ENCODE measurements at regions not wholly inside any gene's neighbourhood (a gene's known extent, or its start where the extent isn't known, plus 50 kb on each side); places are given as distances from the start of the nearest gene placed in this dataset.

DNA sequence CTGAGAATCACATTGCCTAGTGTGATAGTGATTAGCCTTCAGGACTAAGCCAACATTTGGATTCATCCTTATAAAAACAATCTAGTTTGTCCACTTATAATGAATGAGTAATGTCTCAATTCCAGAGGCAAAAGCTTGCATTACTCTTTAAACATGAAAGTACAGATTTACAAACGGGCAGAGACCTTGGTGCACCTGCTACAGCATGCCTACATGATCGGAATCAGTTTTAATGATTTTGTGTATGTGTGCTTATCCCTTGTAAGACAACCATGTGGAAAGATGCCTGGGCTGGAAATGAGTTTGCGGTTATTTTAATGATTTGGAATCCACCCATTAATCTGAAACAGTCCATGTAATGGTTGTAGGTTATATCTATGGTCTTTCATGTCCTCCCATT, 572.7 kb downstream of the KLHL13 start:
- TF ChIP-seq, protein P1, sequence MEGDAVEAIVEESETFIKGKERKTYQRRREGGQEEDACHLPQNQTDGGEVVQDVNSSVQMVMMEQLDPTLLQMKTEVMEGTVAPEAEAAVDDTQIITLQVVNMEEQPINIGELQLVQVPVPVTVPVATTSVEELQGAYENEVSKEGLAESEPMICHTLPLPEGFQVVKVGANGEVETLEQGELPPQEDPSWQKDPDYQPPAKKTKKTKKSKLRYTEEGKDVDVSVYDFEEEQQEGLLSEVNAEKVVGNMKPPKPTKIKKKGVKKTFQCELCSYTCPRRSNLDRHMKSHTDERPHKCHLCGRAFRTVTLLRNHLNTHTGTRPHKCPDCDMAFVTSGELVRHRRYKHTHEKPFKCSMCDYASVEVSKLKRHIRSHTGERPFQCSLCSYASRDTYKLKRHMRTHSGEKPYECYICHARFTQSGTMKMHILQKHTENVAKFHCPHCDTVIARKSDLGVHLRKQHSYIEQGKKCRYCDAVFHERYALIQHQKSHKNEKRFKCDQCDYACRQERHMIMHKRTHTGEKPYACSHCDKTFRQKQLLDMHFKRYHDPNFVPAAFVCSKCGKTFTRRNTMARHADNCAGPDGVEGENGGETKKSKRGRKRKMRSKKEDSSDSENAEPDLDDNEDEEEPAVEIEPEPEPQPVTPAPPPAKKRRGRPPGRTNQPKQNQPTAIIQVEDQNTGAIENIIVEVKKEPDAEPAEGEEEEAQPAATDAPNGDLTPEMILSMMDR (IDR thresholded peaks at IDR 0.05): no peak
- no peak for TF ChIP-seq POLR2A (IDR thresholded peaks at IDR 0.05)
